GM19240 (cell line): ENCODE measurements at regions not wholly inside any gene's neighbourhood (a gene's known extent, or its start where the extent isn't known, plus 50 kb on each side); places are given as distances from the start of the nearest gene placed in this dataset.
"Not testable (repeated sequence)": the region's sequence is repeated elsewhere in the genome, so short reads cannot be mapped to it uniquely, and the experiment has no call there.

Experiments used
- DNase-seq: peaks from one replicate; pipeline ENCODE4 v3.0.0; 2011; ENCODE audit warnings: low spot score; ENCODE audit not compliant: insufficient read length

DNA sequence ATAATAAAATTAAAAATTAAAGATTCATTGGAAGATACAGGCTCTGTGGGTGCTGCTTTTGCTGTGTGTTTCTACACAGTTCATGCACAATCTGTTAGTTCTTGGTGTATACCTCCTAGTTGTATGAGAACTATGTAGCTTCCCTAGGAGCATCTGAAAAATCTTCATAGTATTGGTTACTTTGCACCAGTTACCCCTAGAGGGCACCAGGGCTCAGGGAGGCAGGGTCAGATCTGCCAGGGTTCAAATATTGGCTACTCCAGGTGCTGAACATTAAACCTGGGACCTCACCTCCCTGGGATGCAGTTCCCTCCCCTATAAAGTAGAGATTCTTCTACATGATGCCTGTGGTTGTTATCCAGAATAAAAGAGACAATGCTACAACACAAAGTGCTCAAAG is 583.0 kb upstream of the CDH11 start:
- DNase-seq: no peak

GRCh38 chr16:65702707-65703402 is 581.0 kb upstream of the CDH11 start:
- DNase-seq: no peak

- no peak for DNase-seq
These were observed 578.7 kb upstream of the CDH11 start for GRCh38 chr16:65700596-65700995.

GRCh38 chr16:65698791-65699321 is 577.0 kb upstream of the CDH11 start:
- DNase-seq: no peak

- DNase-seq: no peak
These were observed 575.7 kb upstream of the CDH11 start for GRCh38 chr16:65697521-65697920.

DNA sequence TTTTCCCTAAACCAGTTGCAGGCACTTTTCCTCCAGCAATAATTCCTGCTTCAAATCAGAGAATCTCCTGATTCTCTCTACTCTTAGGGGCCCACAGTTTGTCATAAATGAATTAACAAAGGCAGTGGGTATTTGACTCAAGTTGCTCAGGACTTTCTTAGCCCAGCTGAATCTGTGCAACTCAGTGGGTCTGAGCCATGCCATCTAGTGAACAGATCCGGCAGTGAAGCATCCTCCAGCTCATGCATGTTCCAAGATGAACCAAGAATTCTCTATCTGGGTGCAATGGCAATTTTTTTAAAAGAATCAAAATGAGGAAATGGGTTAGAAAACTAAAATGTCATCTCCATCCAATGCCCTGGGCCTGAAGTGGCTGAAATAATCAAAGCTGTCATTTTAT is 575.2 kb upstream of the CDH11 start:
- no peak for DNase-seq

DNA sequence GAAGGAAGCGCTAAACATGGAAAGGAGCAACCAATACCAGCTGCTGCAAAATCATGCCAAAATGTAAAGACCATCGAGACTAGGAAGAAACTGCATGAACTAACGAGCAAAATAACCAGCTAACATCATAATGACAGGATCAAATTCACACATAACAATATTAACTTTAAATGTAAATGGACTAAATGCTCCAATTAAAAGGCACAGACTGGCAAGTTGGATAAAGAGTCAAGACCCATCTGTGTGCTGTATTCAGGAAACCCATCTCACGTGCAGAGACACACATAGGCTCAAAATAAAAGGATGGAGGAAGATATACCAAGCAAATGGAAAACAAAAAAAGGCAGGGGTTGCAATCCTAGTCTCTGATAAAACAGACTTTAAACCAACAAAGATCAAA is 570.0 kb upstream of the CDH11 start:
- not testable (repeated sequence) for DNase-seq

- DNase-seq: no peak
These were observed 567.9 kb upstream of the CDH11 start for GRCh38 chr16:65689726-65690125.

GRCh38 chr16:65688301-65688700 is 566.4 kb upstream of the CDH11 start:
- DNase-seq: no peak

DNA sequence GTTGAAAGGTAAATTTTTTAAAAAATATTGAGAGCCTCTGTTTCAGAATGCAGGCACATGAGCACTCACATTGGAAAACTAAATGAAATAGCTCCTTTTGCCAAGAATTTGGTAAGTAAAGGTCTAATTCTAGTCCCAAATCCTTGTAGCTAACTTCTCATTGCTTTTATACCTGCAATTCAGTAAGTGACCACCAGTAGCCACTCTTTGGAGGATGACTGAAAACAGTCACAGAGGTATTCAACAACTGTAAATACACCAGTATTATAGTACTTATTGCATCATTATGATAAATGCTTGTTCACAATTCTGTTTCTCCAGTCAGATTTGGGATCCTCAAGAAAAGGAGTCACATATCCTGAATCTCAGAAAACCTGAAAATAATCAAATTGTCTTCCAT is 562.4 kb upstream of the CDH11 start:
- DNase-seq: no peak

- DNase-seq: no peak
These were observed 559.5 kb upstream of the CDH11 start for GRCh38 chr16:65681406-65681805.

- DNase-seq: no peak
These were observed 557.9 kb upstream of the CDH11 start for GRCh38 chr16:65679785-65680184.

GRCh38 chr16:65675161-65675560 is 553.3 kb upstream of the CDH11 start:
- DNase-seq: no peak

DNA sequence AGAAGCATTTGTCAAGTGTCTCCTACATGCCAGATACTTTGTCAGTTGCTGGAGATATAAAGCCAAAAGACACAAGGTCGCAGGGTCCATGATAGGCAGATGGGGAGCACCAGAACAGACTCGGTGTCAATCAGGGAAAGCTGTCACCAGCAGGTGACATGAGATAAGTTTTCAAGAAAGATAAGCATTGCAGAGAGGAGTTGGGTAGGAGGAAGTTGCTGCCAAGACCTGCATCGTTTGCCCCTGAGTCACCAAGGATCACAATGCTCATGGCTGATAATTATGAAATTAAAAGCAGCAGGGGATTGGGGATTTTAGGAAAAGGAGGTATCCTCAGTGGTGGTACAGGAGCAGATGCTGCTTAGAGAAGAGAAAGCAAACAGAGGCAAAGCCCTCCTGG is 551.1 kb upstream of the CDH11 start:
- no peak for DNase-seq

- no peak for DNase-seq
These were observed 549.2 kb upstream of the CDH11 start for GRCh38 chr16:65671071-65671470.

- no peak for DNase-seq
These were observed 546.3 kb upstream of the CDH11 start for GRCh38 chr16:65668064-65668595.

DNA sequence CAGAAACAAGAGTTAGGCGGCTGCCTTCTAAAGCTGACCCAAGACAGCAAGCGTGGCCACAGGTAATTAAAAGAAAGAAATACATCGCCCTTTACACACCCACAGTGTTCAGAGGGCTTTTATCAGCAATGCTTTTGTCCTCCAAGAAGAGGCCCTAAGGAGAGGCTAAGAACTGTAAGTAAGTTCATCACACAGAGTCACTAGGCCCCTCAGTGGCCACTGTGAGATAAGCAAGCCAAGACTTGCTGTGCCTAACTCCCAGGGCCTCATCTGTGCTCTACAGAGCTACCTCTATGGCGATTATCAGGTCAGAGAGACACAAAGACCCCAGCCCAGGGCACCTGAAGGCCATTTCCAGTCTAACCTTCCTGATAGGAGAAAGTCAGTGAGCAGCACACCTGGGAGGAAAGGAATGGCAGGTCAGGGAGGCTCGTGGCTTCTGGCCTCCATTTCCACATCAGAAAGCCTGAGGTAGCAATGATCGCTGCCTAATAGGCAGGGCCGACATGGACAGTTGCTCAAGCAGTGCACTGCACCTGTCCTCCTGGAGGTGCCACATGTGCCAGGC is 545.2 kb upstream of the CDH11 start:
- DNase-seq: no peak

- DNase-seq: no peak
These were observed 544.5 kb upstream of the CDH11 start for GRCh38 chr16:65666132-65666941.

GRCh38 chr16:65665586-65665985 is 543.7 kb upstream of the CDH11 start:
- DNase-seq: no peak

GRCh38 chr16:65663774-65664173 is 541.9 kb upstream of the CDH11 start:
- DNase-seq: no peak

DNA sequence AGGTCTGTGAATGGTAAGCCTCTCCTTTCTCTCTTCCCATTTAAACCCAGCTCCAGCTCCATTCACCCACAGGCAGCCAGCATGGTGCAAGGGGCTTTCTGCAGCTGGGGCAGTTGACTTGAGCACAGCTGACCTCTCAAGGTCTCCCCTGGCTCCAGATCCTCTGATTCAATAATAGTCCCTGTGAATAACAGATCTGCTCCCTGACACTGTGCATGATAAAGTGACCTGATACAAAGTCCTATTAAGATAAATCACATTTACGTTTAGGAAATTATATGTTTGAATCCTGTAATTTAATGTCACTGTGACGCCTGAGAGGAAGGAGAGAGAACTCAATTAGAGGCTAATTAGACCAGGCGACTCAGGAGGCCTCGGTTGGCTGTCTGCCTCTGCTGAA is 540.4 kb upstream of the CDH11 start:
- no peak for DNase-seq

DNA sequence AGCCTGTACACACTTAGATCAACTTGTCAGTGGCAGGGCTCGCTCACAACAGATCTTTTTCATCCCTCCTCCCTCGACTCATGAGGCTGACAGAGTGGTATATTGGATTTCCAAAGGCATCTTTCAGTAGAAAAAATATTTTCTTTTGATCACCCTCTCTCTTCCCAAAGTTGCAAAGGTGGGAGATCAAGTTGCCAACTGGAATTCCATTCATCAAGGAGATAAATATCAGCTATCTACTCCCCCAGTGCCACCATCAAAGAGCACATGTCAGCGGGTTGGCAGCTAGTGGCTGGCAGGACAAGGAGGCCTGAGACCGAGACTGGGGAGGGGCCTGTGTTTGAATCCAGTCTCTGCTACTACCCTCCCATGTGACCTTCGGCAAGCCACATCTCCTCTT is 539.7 kb upstream of the CDH11 start:
- DNase-seq: no peak
